ENCODE measurements at regions not wholly inside any gene's neighbourhood (a gene's known extent, or its start where the extent isn't known, plus 50 kb on each side); places are given as distances from the start of the nearest gene placed in this dataset.

GRCh38 chr15:88403351-88403791, 63.8 kb downstream of the MRPL46 start:
- H3K9me3 ChIP-seq (ENCODE audit: control insufficient read depth, insufficient read depth, low read depth, low read length), result no peaks in the 10 kb centered on the region; the same call in 1 of the 2 replicates
- H3K4me1 ChIP-seq (ENCODE audit: control insufficient read depth, insufficient read depth, low read length), result no peaks in the 10 kb centered on the region
- ChIA-PET POLR2A (no interaction called here), CTCF (interaction anchor here (0.7 to 1.2 kb wide), 2 partner anchors 10 to 773 kb away, joined by 3 read pairs; no protein-coding TSS in a partner anchor)
- no peaks in the 10 kb centered on the region for H3K36me3 ChIP-seq (ENCODE audit: control insufficient read depth in 2 of 2, insufficient read depth in 1 of 2, low read length in 2 of 2)
- TF ChIP-seq TSHZ1 (tag by site-specific recombination; IDR thresholded peaks at IDR 0.05; ENCODE audit: borderline replicate concordance), result no peak
- TF ChIP-seq ZNF621 (tag by site-specific recombination; IDR thresholded peaks at IDR 0.05), result no peak
- TF ChIP-seq ZFP3 (tag by site-specific recombination; IDR thresholded peaks at IDR 0.05; ENCODE audit: low read depth), result no peak
- no peak for TF ChIP-seq ZNF660 (tag by site-specific recombination; IDR thresholded peaks at IDR 0.05)
- no peak for TF ChIP-seq KLF7 (tag by site-specific recombination; IDR thresholded peaks at IDR 0.05; ENCODE audit: borderline replicate concordance)
- no peak for TF ChIP-seq ZNF18 (tag by site-specific recombination; IDR thresholded peaks at IDR 0.05)
- no peak for TF ChIP-seq PBX3 (CRISPR knock-in tag; IDR thresholded peaks at IDR 0.05)
- no peak for TF ChIP-seq ZNF76 (tag by site-specific recombination; IDR thresholded peaks at IDR 0.05; ENCODE audit: borderline replicate concordance, low read depth)
- no peak for TF ChIP-seq INSM2 (tag by site-specific recombination; IDR thresholded peaks at IDR 0.05)
- no peak overlapping the region for H3K27ac ChIP-seq (ENCODE audit: extremely low read depth, low read depth, low read length)
- no peak overlapping the region for H3K4me3 ChIP-seq (ENCODE audit: low read depth, low read length)

GRCh38 chr15:88401996-88402656, 65.1 kb downstream of the MRPL46 start:
- Histone ChIP-seq H3K4me1 (ENCODE audit: control insufficient read depth, insufficient read depth, low read length) (no peaks in the 10 kb centered on the region), H3K4me3 (ENCODE audit: low read depth, low read length) (no peak overlapping the region), H3K27ac (ENCODE audit: extremely low read depth, low read depth, low read length) (no peak overlapping the region), H3K36me3 (ENCODE audit: control insufficient read depth in 2 of 2, insufficient read depth in 1 of 2, low read length in 2 of 2) (no peaks in the 10 kb centered on the region), H3K9me3 (ENCODE audit: control insufficient read depth, insufficient read depth, low read depth, low read length) (no peaks in the 10 kb centered on the region; the same call in 1 of the 2 replicates)
- ChIA-PET POLR2A (no interaction called here), CTCF (interaction anchor here (0.6 to 2.2 kb wide), 3 partner anchors 9 to 71 kb away, joined by 3 to 7 read pairs (median 3); no protein-coding TSS in a partner anchor)
- TF ChIP-seq ZXDB (tag by site-specific recombination; IDR thresholded peaks at IDR 0.05) (no peak), HOXD13 (CRISPR knock-in tag; IDR thresholded peaks at IDR 0.05; ENCODE audit: borderline replicate concordance) (no peak), ZBTB1 (tag by site-specific recombination; IDR thresholded peaks at IDR 0.05) (no peak), ZNF211 (tag by site-specific recombination; IDR thresholded peaks at IDR 0.05; ENCODE audit: low read depth) (no peak), OSR2 (tag by site-specific recombination; IDR thresholded peaks at IDR 0.05) (no peak), GLIS1 (tag by site-specific recombination; IDR thresholded peaks at IDR 0.05) (no peak), ZNF133 (tag by site-specific recombination; IDR thresholded peaks at IDR 0.05) (no peak), IKZF3 (tag by site-specific recombination; IDR thresholded peaks at IDR 0.05) (no peak)

Measured in HEK293 (cell line).